GM12878 (cell line): ENCODE measurements at regions not wholly inside any gene's neighbourhood (a gene's known extent, or its start where the extent isn't known, plus 50 kb on each side); places are given as distances from the start of the nearest gene placed in this dataset.

Experiments used
- ATAC-seq: fragments of 200-7000 bp; cut with Tn5 transposase; 3 replicates; pipeline ENCODE4 v1.9.1; 2020; ENCODE audit warnings: mild to moderate bottlenecking, moderate library complexity
- BruUV-seq: library from RNA; stranded (reverse); fragments of 400-500 nt; replicated peaks from 2 replicates; lab custom pipeline; 2021; lab: Mats Ljungman, UMichigan
- CTCF ChIA-PET: fragments of 300-600 bp; sonication (Branson Sonifier 250); formaldehyde crosslinking; extraction: SDS; loops from one replicate; lab custom pipeline; 2021; ENCODE audit warnings: inconsistent platforms; lab: Yijun Ruan, JAX
- POLR2A ChIA-PET: fragments of 350-600 bp; formaldehyde crosslinking; extraction: SDS; loops from one replicate; lab custom pipeline; 2021; ENCODE audit warnings: inconsistent platforms; lab: Charles Lee
- RAD21 ChIA-PET: fragments of 300-600 bp; sonication (Branson Sonifier 250); formaldehyde crosslinking; loops from one replicate; lab custom pipeline; 2023; ENCODE audit warnings: antibody characterized with exemption; ENCODE audit not compliant: unreplicated experiment; lab: Charles Lee
- SMC1A ChIA-PET: fragments of 300-600 bp; sonication (Branson Sonifier 250); formaldehyde crosslinking; loops from one replicate; lab custom pipeline; 2023; ENCODE audit not compliant: unreplicated experiment, uncharacterized antibody; lab: Charles Lee
- DNase-seq: peaks from one replicate; pipeline ENCODE4 v3.0.0-alpha.2; 2011; ENCODE audit warnings: low read depth, low spot score
- FAIRE-seq: peaks from 3 replicates; lab custom pipeline; 2011; peaks lifted over from hg19 to GRCh38; lab: Jason Lieb, UNC
- H2AFZ ChIP-seq: 2 replicates; pipeline ENCODE4 v1.6.0; 2011; ENCODE audit warnings: low read depth, low read length, control low read depth; ENCODE audit not compliant: control insufficient read depth
- H3K27ac ChIP-seq: 2 replicates; pipeline ENCODE4 v1.5.1; 2011; ENCODE audit warnings: control low read depth; ENCODE audit not compliant: control insufficient read depth, insufficient read depth
- H3K27me3 ChIP-seq, 2 experiments: replicated peaks in 1 of 2; 2 replicates each; pipeline versions ENCODE4 v1.6.0 to v1.6.1; 2011; ENCODE audit warnings: low read length in 1 of 2; ENCODE audit not compliant: control insufficient read depth in 2 of 2, insufficient read depth in 2 of 2
- H3K36me3 ChIP-seq, 2 experiments: 2 replicates each; pipeline ENCODE4 v1.5.1; 2011; ENCODE audit warnings: low read length in 1 of 2; ENCODE audit not compliant: control insufficient read depth in 2 of 2, insufficient read depth in 2 of 2
- H3K4me1 ChIP-seq: 2 replicates; pipeline ENCODE4 v1.6.1; 2011; ENCODE audit warnings: mild to moderate bottlenecking, low read length, moderate library complexity, mixed read lengths; ENCODE audit not compliant: control insufficient read depth, insufficient read depth
- H3K4me2 ChIP-seq: 2 replicates; pipeline ENCODE4 v1.6.0; 2011; ENCODE audit warnings: control low read depth; ENCODE audit not compliant: control insufficient read depth, insufficient read depth
- H3K4me3 ChIP-seq: fragments of 200-600 bp; sonication (generic); 2 replicates; pipeline ENCODE4 v1.5.1; 2016
- H3K79me2 ChIP-seq: 2 replicates; pipeline ENCODE4 v1.6.0; 2011; ENCODE audit warnings: low read length; ENCODE audit not compliant: control insufficient read depth, insufficient read depth
- H3K9ac ChIP-seq: 2 replicates; pipeline ENCODE4 v1.8.0; 2011; ENCODE audit warnings: low read length, control low read depth, mixed read lengths; ENCODE audit not compliant: control insufficient read depth, insufficient read depth
- H3K9me3 ChIP-seq: replicated peaks from 3 replicates; pipeline ENCODE4 v1.5.1; 2011; ENCODE audit warnings: mild to moderate bottlenecking, low read length; ENCODE audit not compliant: control insufficient read depth, insufficient read depth
- H4K20me1 ChIP-seq: 2 replicates; pipeline ENCODE4 v1.6.0; 2011; ENCODE audit not compliant: control insufficient read depth, insufficient read depth
- KDM1A ChIP-seq: fragments of 200-600 bp; sonication (generic); IDR thresholded peaks from 2 replicates; pipeline ENCODE4 v1.6.1; 2016; ENCODE audit warnings: borderline replicate concordance
- WGBS: methylation state at CpG from one replicate; pipeline ENCODE4 v1.1.6; 2016; ENCODE audit warnings: low lambda C conversion rate; ENCODE audit not compliant: insufficient replicate concordance, insufficient coverage; ENCODE audit errors: missing lambda C conversion rate; 5-methylcytosine and 5-hydroxymethylcytosine counted together
- in situ Hi-C: fragments of 300-500 bp; cut with MboI; formaldehyde crosslinking; loops from 9 replicates; pipeline ENCODE4 v1.14.3; 2018; ENCODE audit warnings: mixed read lengths
- intact Hi-C: fragments of 100-400 bp; cut with micrococcal nuclease; formaldehyde crosslinking; loops from one replicate; pipeline ENCODE4 v1.14.2; 2022; ENCODE audit not compliant: unreplicated experiment
- TF ChIP-seq, protein P1 (sequence below): fragments of 450-650 bp; IDR thresholded peaks from 2 replicates; pipeline ENCODE4 v1.6.1; 2018; ENCODE audit warnings: borderline replicate concordance, mild to moderate bottlenecking; ENCODE audit not compliant: partially characterized antibody
- TF ChIP-seq, protein P2 (sequence below): fragments of 450-650 bp; formaldehyde crosslinking; IDR thresholded peaks from 2 replicates; pipeline ENCODE4 v1.4.0; 2022; ENCODE audit warnings: mild to moderate bottlenecking, moderate library complexity

DNA sequence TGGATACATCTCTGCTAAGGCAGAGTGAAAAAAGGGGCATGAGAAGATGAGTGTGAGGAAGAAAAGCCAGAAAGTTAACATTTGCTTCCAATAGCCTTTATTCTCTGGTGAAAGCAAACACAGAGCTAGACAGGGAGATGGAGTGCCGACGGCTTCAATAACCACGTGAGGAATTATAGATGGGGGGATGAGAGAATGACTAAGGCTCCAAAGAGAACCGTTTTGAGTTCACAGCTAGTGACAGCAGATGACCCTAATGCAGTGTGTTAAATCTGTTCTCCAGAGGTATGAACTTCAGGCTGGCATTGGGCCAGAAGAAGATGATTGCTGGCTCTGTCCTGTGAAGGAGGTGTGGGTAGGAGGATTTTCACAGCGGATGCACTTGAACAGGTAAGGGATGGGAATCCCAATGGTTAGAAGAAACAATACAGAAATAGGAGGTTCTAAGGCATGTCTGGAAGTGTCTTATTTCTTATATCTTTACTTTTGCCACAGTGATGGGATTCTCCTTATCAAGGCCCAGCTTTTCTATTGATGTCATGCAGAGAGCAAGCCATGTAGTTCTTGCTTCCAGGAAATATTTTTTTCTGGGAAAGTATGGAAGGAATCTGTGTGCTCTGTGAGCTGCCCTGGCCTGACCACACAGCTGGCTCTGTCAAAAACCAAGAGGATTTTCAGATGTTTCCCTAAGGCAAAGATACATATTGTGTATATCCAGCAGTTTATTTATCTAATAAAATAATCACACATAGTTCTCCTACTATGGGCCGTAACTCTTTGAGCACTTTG lies 573.8 kb downstream of the LTN1 start:
- in situ Hi-C loops (no loop called here), intact Hi-C loops (no loop called here)
- DNase-seq (no peak), FAIRE-seq (no peak), ATAC-seq (no peak)
- Histone ChIP-seq H3K9ac (no peak overlapping the region), H3K36me3 (no peaks in the 10 kb centered on the region), H4K20me1 (no peaks in the 10 kb centered on the region), H3K4me2 (no peak overlapping the region), H3K4me1 (no peaks in the 10 kb centered on the region), H2AFZ (no peak overlapping the region), H3K27ac (no peak overlapping the region), H3K4me3 (no peak overlapping the region), H3K9me3 (no peaks in the 10 kb centered on the region), H3K79me2 (no peaks in the 10 kb centered on the region), H3K27me3 (no peaks in the 10 kb centered on the region)
- WGBS: 45% methylated on average over 6 of the region's 6 CpGs
- TF ChIP-seq, protein P1, sequence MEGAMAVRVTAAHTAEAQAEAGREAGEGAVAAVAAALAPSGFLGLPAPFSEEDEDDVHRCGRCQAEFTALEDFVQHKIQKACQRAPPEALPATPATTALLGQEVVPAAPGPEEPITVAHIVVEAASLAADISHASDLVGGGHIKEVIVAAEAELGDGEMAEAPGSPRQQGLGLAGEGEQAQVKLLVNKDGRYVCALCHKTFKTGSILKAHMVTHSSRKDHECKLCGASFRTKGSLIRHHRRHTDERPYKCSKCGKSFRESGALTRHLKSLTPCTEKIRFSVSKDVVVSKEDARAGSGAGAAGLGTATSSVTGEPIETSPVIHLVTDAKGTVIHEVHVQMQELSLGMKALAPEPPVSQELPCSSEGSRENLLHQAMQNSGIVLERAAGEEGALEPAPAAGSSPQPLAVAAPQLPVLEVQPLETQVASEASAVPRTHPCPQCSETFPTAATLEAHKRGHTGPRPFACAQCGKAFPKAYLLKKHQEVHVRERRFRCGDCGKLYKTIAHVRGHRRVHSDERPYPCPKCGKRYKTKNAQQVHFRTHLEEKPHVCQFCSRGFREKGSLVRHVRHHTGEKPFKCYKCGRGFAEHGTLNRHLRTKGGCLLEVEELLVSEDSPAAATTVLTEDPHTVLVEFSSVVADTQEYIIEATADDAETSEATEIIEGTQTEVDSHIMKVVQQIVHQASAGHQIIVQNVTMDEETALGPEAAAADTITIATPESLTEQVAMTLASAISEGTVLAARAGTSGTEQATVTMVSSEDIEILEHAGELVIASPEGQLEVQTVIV: no peak
- TF ChIP-seq KDM1A: no peak
- TF ChIP-seq, protein P2, sequence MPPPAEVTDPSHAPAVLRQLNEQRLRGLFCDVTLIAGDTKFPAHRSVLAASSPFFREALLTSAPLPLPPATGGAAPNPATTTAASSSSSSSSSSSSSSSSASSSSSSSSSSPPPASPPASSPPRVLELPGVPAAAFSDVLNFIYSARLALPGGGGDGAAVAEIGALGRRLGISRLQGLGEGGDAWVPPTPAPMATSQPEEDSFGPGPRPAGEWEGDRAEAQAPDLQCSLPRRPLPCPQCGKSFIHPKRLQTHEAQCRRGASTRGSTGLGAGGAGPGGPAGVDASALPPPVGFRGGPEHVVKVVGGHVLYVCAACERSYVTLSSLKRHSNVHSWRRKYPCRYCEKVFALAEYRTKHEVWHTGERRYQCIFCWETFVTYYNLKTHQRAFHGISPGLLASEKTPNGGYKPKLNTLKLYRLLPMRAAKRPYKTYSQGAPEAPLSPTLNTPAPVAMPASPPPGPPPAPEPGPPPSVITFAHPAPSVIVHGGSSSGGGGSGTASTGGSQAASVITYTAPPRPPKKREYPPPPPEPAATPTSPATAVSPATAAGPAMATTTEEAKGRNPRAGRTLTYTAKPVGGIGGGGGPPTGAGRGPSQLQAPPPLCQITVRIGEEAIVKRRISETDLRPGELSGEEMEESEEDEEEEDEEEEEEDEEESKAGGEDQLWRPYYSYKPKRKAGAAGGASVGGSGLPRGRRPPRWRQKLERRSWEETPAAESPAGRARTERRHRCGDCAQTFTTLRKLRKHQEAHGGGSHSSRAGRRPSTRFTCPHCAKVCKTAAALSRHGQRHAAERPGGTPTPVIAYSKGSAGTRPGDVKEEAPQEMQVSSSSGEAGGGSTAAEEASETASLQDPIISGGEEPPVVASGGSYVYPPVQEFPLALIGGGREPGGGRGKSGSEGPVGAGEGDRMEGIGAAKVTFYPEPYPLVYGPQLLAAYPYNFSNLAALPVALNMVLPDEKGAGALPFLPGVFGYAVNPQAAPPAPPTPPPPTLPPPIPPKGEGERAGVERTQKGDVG: no peak
- ChIA-PET SMC1A (no interaction called here), RAD21 (no interaction called here), POLR2A (no interaction called here), CTCF (no interaction called here)
- no TSS peak for BruUV-seq
